PC-9 (cell line): ENCODE measurements at regions not wholly inside any gene's neighbourhood (a gene's known extent, or its start where the extent isn't known, plus 50 kb on each side); places are given as distances from the start of the nearest gene placed in this dataset.

Experiments
- CTCF ChIP-seq: fragments of 200-600 bp; sonication (generic); conservative IDR thresholded peaks from 2 replicates; pipeline ENCODE4 v1.6.1; 2017; ENCODE audit warnings: mixed run types, antibody characterized with exemption, mild to moderate bottlenecking, moderate library complexity
- EZH2 ChIP-seq: fragments of 200-600 bp; sonication (generic); IDR thresholded peaks from 2 replicates; pipeline ENCODE4 v1.8.0; 2017; ENCODE audit warnings: antibody characterized with exemption, low read depth

GRCh38 chrX:148365233-148365632 lies 135.2 kb upstream of the AFF2 start:
- TF ChIP-seq CTCF (no peak), EZH2 (no peak)
